ENCODE measurements at regions not wholly inside any gene's neighbourhood (a gene's known extent, or its start where the extent isn't known, plus 50 kb on each side); places are given as distances from the start of the nearest gene placed in this dataset.

GRCh38 chr22:35189559-35189958 lies 67.7 kb upstream of the HMGXB4 start:
- DNase-seq (ENCODE audit: low read depth, low spot score) (no peak), FAIRE-seq (no peak)
- Histone ChIP-seq H3K36me3 (ENCODE audit: control insufficient read depth in 2 of 2, extremely low read depth in 1 of 2, insufficient read depth in 2 of 2, low read length in 2 of 2) (no peaks in the 10 kb centered on the region), H4K20me1 (replicated peaks; ENCODE audit: control insufficient read depth, extremely low read depth, insufficient read depth, low read length) (no peaks in the 10 kb centered on the region), H3K4me1 (ENCODE audit: control insufficient read depth, extremely low read depth, insufficient read depth, low read length) (peaks cover 8% of the 10 kb centered on the region), H3K9ac (replicated peaks; ENCODE audit: extremely low read depth, insufficient read depth, low read length) (no peak overlapping the region), H3K79me2 (ENCODE audit: control insufficient read depth, insufficient read depth, low read length) (no peaks in the 10 kb centered on the region), H3K4me2 (ENCODE audit: insufficient read depth, low read length) (no peak overlapping the region), H3K27ac (ENCODE audit: insufficient read depth, low read depth, low read length) (no peak overlapping the region), H3K27me3 (ENCODE audit: control insufficient read depth in 2 of 2, insufficient read depth in 2 of 2, low read length in 2 of 2) (peaks cover 0 to 8% of the 10 kb centered on the region in 2 experiments), H3K4me3 (replicated peaks in 1 of 3; ENCODE audit: insufficient read depth in 1 of 3, low read depth in 1 of 3, low read length in 3 of 3) (no peak overlapping the region), H3K9me1 (replicated peaks; ENCODE audit: control insufficient read depth, extremely low read depth, insufficient read depth, low read length) (no peaks in the 10 kb centered on the region), H3K9me3 (replicated peaks; ENCODE audit: control insufficient read depth, insufficient read depth, low read length) (no peaks in the 10 kb centered on the region), H2AFZ (ENCODE audit: low read depth, low read length) (no peak overlapping the region)
- TF ChIP-seq MAX (IDR thresholded peaks at IDR 0.05; ENCODE audit: insufficient read depth, insufficient read length) = no peak
- TF ChIP-seq POLR2AphosphoS5 (IDR thresholded peaks at IDR 0.05; ENCODE audit: insufficient read depth, low read depth, low read length) = no peak
- no peak for TF ChIP-seq EZH2 (IDR thresholded peaks at IDR 0.05; ENCODE audit: borderline replicate concordance, low read depth, low read length, severe bottlenecking)
- no peak for TF ChIP-seq MYC (IDR thresholded peaks at IDR 0.05; ENCODE audit: low read depth, low read length)
- no peak for TF ChIP-seq GATA2 (IDR thresholded peaks at IDR 0.05; ENCODE audit: insufficient read depth, insufficient read length, low read depth, low read length)
- no peak for TF ChIP-seq POLR2A (IDR thresholded peaks at IDR 0.05; ENCODE audit: low read depth, low read length)
- no peak for TF ChIP-seq CTCF (IDR thresholded peaks at IDR 0.05; ENCODE audit: extremely low read depth in 1 of 2, insufficient read depth in 1 of 2, low read depth in 1 of 2, low read length in 2 of 2)
- TF ChIP-seq JUN (IDR thresholded peaks at IDR 0.05; ENCODE audit: borderline replicate concordance, insufficient read depth, insufficient read length, low read depth) = no peak
- no peak for TF ChIP-seq FOS (IDR thresholded peaks at IDR 0.05; ENCODE audit: borderline replicate concordance, insufficient read depth, low read length)
- ChIA-PET CTCF (no interaction called here), POLR2A (no interaction called here)
- no TSS peak for BruUV-seq (replicated peaks)
- dilution Hi-C loops (cut with MboI; ENCODE audit: extremely low pct_ligation_motif_present, low sequenced_read_pairs) (no loop called here), intact Hi-C loops (cut with micrococcal nuclease) (no loop called here)
